Upper lobe of left lung (tissue), 6 donors: ENCODE measurements at regions not wholly inside any gene's neighbourhood (a gene's known extent, or its start where the extent isn't known, plus 50 kb on each side); places are given as distances from the start of the nearest gene placed in this dataset.
A peak's percentile ranks its signal among the peaks of the same experiment; 100 is the strongest.

Experiments
- ATAC-seq, 2 donors: fragments of 200-7000 bp; cut with Tn5 transposase; one replicate each; pipeline ENCODE4 v1.9.1; 2022; ENCODE audit warnings: mild to moderate bottlenecking in 2 of 2, moderate library complexity in 2 of 2; ENCODE audit not compliant: low FRiP score in 2 of 2
- DNase-seq, 2 donors: peaks; one replicate each; pipeline ENCODE4 v3.0.0-alpha.2; 2019 to 2020
- H3K27ac ChIP-seq, 4 donors: fragments of 200-600 bp; sonication (generic); one replicate each; pipeline ENCODE4 v1.5.1; 2016 to 2019
- H3K27me3 ChIP-seq, 4 donors: fragments of 200-600 bp; sonication (generic); one replicate each; pipeline ENCODE4 v1.5.1; 2017 to 2019
- H3K36me3 ChIP-seq, 4 donors: fragments of 200-600 bp; sonication (generic); one replicate each; pipeline ENCODE4 v1.5.1; 2016 to 2019
- H3K4me1 ChIP-seq, 4 donors: fragments of 200-600 bp; sonication (generic); one replicate each; pipeline ENCODE4 v1.5.1; 2018 to 2019
- H3K4me3 ChIP-seq, 4 donors: fragments of 200-600 bp; sonication (generic); one replicate each; pipeline ENCODE4 v1.5.1; 2017 to 2019; ENCODE audit warnings: mild to moderate bottlenecking in 2 of 4, moderate library complexity in 1 of 4
- H3K9me3 ChIP-seq, 4 donors: fragments of 200-600 bp; sonication (generic); one replicate each; pipeline ENCODE4 v1.5.1; 2018 to 2019
- EP300 ChIP-seq, 4 donors: sonication (generic); formaldehyde crosslinking; IDR thresholded peaks; one replicate each; pipeline ENCODE4 v1.5.1; 2017; ENCODE audit warnings: antibody characterized with exemption in 4 of 4, control low read depth in 2 of 4
- POLR2A ChIP-seq, 4 donors: fragments of 450-650 bp; IDR thresholded peaks; one replicate each; pipeline ENCODE4 v1.5.1; 2016 to 2017; ENCODE audit warnings: antibody characterized with exemption in 4 of 4, mild to moderate bottlenecking in 2 of 4
- POLR2AphosphoS5 ChIP-seq, 2 donors: sonication (generic); formaldehyde crosslinking; IDR thresholded peaks; one replicate each; pipeline ENCODE4 v1.5.1; 2017; ENCODE audit warnings: antibody characterized with exemption in 2 of 2
- WGBS, 2 donors: methylation state at CpG; one replicate each; pipeline ENCODE4 v1.1.5; 2017 to 2018; 5-methylcytosine and 5-hydroxymethylcytosine counted together
- TF ChIP-seq, protein P1 (sequence below), 6 experiments: fragments of 450-650 bp in 4 of 6; fragments of 200-600 bp in 2 of 6; sonication (generic) in 2 of 6; IDR thresholded peaks; one replicate each; pipeline ENCODE4 v1.5.1; 2016 to 2019; ENCODE audit warnings: antibody characterized with exemption in 6 of 6
- donor health status: DM: no; HTN: no; CAD: no; lungs with moderate emphysema.
- donor health status: DM: no; HTN: yes; CAD: no; lungs with severe emphysema.

- Histone ChIP-seq H3K36me3 (no peaks in the 10 kb centered on the region), H3K4me1 (no peaks in the 10 kb centered on the region)
- ATAC-seq: no peak
These were observed 70.2 kb upstream of the EGLN3 start for GRCh38 chr14:34021096-34021495.

GRCh38 chr14:34020014-34020413 is 69.1 kb upstream of the EGLN3 start:
- peak in 1 of 2 donors; percentile 56 for ATAC-seq

More at GRCh38 chr14:34021096-34021495, 70.2 kb upstream of the EGLN3 start:
- H3K9me3 ChIP-seq: no peaks in the 10 kb centered on the region
- H3K27ac ChIP-seq: no peak overlapping the region
- no peak for DNase-seq
- H3K4me3 ChIP-seq: no peak overlapping the region
- no peaks in the 10 kb centered on the region for H3K27me3 ChIP-seq
- 82 to 94% methylated on average over 3 of the region's 3 CpGs for WGBS, 2 donors
- TF ChIP-seq POLR2A (IDR thresholded peaks at IDR 0.05) (no peak), EP300 (IDR thresholded peaks at IDR 0.05) (no peak), POLR2AphosphoS5 (IDR thresholded peaks at IDR 0.05) (no peak)
- TF ChIP-seq, protein P1, sequence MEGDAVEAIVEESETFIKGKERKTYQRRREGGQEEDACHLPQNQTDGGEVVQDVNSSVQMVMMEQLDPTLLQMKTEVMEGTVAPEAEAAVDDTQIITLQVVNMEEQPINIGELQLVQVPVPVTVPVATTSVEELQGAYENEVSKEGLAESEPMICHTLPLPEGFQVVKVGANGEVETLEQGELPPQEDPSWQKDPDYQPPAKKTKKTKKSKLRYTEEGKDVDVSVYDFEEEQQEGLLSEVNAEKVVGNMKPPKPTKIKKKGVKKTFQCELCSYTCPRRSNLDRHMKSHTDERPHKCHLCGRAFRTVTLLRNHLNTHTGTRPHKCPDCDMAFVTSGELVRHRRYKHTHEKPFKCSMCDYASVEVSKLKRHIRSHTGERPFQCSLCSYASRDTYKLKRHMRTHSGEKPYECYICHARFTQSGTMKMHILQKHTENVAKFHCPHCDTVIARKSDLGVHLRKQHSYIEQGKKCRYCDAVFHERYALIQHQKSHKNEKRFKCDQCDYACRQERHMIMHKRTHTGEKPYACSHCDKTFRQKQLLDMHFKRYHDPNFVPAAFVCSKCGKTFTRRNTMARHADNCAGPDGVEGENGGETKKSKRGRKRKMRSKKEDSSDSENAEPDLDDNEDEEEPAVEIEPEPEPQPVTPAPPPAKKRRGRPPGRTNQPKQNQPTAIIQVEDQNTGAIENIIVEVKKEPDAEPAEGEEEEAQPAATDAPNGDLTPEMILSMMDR (IDR thresholded peaks at IDR 0.05): no peak

GRCh38 chr14:34018564-34019244 is 67.8 kb upstream of the EGLN3 start:
- Histone ChIP-seq H3K9me3 (no peaks in the 10 kb centered on the region), H3K27me3 (no peaks in the 10 kb centered on the region), H3K4me1 (no peaks in the 10 kb centered on the region), H3K4me3 (no peak overlapping the region), H3K36me3 (no peaks in the 10 kb centered on the region), H3K27ac (no peak overlapping the region)
- ATAC-seq (peak in 1 of 2 donors; percentile 68), DNase-seq (no peak)
- 62 to 65% methylated on average over 17 of the region's 17 CpGs for WGBS, 2 donors
- TF ChIP-seq POLR2A (IDR thresholded peaks at IDR 0.05): no peak
- TF ChIP-seq, protein P1 (IDR thresholded peaks at IDR 0.05): no peak
- TF ChIP-seq POLR2AphosphoS5 (IDR thresholded peaks at IDR 0.05): no peak
- no peak for TF ChIP-seq EP300 (IDR thresholded peaks at IDR 0.05)

More at GRCh38 chr14:34020014-34020413, 69.1 kb upstream of the EGLN3 start:
- Histone ChIP-seq H3K4me3 (no peak overlapping the region), H3K36me3 (no peaks in the 10 kb centered on the region), H3K27ac (no peak overlapping the region), H3K4me1 (no peaks in the 10 kb centered on the region), H3K9me3 (no peaks in the 10 kb centered on the region), H3K27me3 (no peaks in the 10 kb centered on the region)
- TF ChIP-seq, protein P1 (IDR thresholded peaks at IDR 0.05): no peak
- TF ChIP-seq POLR2AphosphoS5 (IDR thresholded peaks at IDR 0.05): no peak
- TF ChIP-seq POLR2A (IDR thresholded peaks at IDR 0.05): no peak
- no peak for TF ChIP-seq EP300 (IDR thresholded peaks at IDR 0.05)
- DNase-seq: no peak
- 86 to 88% methylated on average over 3 of the region's 3 CpGs for WGBS, 2 donors

DNA sequence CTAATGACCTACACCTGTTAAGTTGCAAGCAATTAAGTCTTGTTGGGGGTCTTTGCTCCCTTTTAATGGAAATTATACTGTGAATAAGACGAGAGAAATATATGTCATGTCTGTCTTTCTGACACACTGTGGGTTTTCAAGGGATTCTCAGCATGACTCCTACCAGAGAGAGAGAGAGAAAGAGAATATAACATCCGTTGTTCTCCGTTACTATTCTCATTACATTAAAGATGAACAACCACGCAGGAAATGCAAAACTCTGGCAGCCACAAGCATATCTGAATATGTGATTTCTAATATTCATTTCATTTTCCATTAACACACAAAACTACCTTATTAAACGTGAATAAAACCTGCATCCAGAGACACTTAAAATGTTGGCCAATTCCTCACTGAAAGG is 67.3 kb upstream of the EGLN3 start:
- no peak for ATAC-seq
- H3K27me3 ChIP-seq: no peaks in the 10 kb centered on the region
- no peak overlapping the region for H3K4me3 ChIP-seq
- H3K27ac ChIP-seq: no peak overlapping the region
- H3K9me3 ChIP-seq: no peaks in the 10 kb centered on the region
- DNase-seq: no peak
- H3K36me3 ChIP-seq: no peaks in the 10 kb centered on the region
- H3K4me1 ChIP-seq: no peaks in the 10 kb centered on the region
- TF ChIP-seq, protein P1 (IDR thresholded peaks at IDR 0.05): no peak
- no peak for TF ChIP-seq POLR2AphosphoS5 (IDR thresholded peaks at IDR 0.05)
- no peak for TF ChIP-seq EP300 (IDR thresholded peaks at IDR 0.05)
- TF ChIP-seq POLR2A (IDR thresholded peaks at IDR 0.05): no peak
- WGBS, 2 donors: 79 to 81% methylated on average over 5 of the region's 5 CpGs

DNA sequence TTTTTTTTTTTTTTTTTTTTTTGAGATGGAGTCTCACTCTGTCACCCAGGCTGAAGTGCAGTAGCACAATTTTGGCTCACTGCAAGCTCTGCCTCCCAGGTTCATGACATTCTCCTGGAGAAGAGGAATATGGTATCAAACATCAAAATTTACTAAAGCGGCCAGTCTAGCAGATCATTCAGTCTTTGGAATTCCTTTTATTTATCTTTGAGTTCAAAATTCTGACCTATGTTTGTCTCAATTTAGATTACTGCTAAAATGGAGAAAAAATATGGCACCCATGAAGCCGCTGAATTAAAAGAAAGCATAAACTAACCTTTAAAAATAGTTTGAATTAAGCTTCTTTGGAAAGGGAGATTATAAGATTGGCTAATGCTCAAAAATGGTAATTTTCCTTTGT is 64.5 kb upstream of the EGLN3 start:
- WGBS, 2 donors: 84 to 89% methylated on average over 2 of the region's 2 CpGs
- Histone ChIP-seq H3K27me3 (no peaks in the 10 kb centered on the region), H3K4me3 (no peak overlapping the region), H3K9me3 (no peaks in the 10 kb centered on the region), H3K36me3 (no peaks in the 10 kb centered on the region), H3K27ac (no peak overlapping the region), H3K4me1 (no peaks in the 10 kb centered on the region)
- DNase-seq: no peak
- TF ChIP-seq, protein P1 (IDR thresholded peaks at IDR 0.05): no peak
- TF ChIP-seq POLR2AphosphoS5 (IDR thresholded peaks at IDR 0.05): no peak
- TF ChIP-seq POLR2A (IDR thresholded peaks at IDR 0.05): no peak
- TF ChIP-seq EP300 (IDR thresholded peaks at IDR 0.05): no peak
- ATAC-seq: no peak
